Activated CD4-positive, alpha-beta T cell treated with anti-CD3 and anti-CD28 coated beads, Interleukin-2, amount 50 U/mL, for 48 hours (primary cell): ENCODE measurements at regions not wholly inside any gene's neighbourhood (a gene's known extent, or its start where the extent isn't known, plus 50 kb on each side); places are given as distances from the start of the nearest gene placed in this dataset.

Source experiments
- DNase-seq, 2 experiments: peaks; one replicate each; pipeline ENCODE4 v3.0.0-alpha.2; 2020

DNA sequence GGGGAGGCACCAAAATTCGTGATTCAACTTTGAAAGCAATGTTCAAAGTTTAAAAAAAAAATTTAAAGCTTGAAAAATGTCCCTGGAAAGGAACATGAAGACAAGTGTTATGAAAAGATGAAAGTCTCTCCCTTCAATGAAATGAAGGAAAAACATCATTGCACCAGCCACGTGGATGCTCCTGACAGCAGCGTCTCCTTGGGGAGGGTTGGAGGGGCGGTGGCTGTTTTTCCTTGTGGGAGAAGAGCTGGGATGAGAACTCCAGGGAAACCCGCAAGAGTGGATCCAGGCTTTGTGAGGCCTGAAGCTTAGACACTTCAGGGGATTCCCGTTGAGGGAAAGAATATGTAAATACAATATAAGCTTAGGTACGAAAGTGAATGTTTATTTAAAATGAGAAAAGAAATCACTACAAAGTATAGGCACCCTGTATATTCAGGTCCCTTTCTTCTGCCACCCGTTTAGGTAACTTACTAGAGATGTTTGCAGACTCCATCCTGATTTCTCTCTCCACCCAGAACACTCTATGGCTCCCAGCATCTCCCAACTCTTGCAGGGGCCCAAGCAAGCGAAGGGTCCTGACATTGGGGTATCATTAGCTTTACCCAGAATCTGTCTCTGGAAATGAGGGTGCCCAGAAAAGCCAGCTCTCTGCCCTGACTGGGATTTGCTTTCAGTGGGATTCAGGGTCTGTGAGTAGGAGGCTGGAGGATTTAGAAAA, 63.1 kb upstream of the BAIAP2L1 start:
- no peak for DNase-seq

DNA sequence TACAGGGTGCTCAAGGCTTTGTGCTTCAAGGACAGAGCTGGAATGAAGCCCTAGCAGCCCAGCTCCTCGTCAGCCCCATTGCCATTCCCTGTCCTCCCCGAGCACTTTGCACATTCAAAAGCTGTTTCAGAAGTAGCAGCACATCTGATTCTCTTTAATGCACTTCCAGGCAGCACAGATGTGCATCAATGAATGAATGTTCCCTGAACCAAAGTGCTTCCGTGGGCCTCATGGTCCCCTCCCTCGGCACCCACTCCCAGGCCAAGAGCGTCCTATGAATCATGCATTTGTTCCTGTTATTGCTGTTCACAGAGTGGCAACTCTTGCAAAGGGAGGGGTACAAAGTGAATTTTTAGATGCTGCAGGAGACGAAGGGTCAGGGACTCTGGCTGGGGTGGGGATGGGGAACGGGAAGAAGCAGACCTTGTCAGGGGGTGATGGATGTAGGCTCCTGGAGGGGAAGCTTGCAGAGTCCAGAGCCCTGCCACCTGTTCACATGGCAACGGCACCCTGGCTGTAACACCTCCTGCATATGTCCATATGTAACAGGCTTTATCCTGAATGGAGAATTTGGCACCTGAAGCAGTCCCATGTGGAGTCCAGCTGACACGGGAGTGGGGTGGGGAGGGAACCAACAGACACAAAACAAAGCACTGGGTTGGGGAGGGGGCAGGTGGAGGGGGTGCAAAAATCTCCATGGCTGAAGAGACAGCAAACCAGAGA, 62.2 kb upstream of the BAIAP2L1 start:
- DNase-seq: no peak

DNA sequence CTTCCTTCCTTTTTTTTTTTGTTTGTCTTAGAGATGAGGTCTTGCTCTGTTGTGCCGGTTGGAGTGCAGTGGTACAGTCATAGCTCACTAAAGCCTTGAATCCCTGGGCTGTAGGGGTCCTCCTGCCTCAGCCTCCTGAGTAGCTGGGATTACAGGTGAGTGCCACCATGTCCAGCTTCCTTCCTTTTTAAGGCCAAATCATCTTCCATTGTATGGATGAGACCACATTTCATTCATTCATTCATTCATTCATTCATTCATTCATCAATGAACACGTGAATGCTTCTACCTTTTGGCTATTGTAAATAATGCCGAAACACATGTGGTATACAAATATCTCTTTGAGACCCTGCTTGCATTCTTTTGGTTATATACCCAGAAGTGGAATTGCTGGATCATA, 60.0 kb upstream of the BAIAP2L1 start:
- DNase-seq: no peak

DNA sequence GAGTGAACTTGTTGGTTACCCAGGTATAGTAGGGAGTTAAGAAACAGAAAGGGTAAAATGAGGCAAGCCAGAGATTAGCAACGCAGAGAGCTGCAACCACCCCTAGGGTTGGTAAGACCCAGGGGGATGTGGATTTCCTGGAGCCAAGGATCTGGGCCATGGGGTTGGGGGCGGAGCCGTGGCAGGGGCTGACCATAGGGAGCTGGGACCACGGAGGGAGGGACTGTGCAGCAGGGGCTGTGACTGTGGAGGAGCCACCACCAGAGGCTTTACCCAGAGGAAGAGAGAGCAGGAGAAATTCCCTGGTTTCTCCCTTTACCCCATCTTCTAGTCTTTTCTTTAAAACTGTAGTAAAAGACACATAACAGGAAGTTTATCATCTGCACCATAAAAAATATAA, 58.6 kb upstream of the BAIAP2L1 start:
- DNase-seq: no peak

DNA sequence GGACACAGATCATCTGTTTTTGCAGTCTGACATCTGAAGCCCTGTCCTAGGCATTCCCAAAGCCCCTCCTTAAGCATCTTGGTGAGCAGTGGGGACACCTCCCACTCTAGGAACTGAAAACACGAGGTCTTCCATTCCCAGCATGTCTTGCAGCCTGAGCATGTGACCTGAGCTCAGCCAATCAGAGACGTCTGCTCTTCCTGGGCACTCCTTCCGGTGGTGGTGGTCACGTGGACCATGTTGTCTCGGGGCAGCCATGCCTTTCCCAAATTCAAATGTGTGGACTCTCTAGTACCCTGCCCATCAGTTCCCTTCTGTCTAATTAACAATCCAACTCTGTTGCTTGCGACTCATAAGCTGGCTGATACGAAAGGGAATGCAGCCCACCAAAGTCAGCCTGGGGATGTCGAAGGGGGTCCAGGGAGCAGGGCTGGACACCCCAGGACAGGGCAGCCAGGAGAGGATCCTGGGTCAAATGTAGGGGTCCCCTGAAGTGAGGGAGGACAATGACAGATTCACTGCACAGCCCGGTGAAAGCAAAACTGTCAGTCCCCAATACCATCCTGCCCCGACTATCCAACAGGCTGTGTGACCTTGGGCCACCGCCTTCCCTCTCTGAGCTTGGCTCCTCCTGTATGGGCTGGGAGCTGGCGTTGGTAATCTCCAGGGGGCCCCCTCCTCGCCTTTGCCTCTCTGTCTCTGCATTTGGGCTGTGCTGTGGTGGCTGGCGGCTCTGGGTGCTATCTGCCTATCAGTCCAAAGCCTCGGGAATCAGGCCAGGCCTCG, 57.4 kb upstream of the BAIAP2L1 start:
- DNase-seq: no peak

DNA sequence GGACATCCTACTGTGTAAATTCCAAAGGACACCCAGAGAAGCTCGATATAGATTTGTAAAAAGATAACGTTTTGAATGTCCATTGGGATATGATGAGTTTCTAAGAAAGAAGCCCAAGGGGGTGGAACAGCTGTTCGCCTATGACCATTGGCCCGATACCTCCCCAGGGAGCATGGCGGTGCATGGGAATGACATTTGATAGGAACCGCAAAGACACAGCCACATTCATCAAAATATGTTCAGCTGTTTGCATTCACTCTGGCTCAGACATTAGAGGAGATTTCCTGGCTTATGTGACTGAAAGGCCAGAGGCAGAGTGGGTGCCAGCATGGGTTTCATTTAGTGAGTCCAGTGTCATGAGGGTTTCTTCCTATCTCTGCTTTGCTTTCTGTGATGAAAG, 56.0 kb upstream of the BAIAP2L1 start:
- no peak for DNase-seq

DNA sequence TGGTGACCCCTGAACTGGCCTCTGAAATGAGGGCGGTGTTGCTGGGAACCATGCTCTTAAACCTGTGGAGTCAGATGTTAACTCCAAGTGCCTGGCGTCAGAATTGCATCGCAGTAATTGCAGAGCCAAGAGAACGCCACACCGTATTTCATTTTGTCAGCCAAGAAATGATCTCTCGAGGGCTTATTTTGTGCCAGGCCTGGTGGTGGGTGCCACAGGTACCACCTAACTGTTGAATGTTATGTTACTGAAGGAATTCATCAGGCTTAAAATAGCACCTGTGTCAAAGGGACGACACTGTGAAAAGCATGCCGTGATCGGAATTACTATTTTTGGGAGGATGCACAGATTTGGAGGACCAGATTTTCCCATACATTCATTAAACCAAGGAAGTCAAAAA, 51.9 kb upstream of the BAIAP2L1 start:
- no peak for DNase-seq
